HepG2 (cell line): ENCODE measurements at regions not wholly inside any gene's neighbourhood (a gene's known extent, or its start where the extent isn't known, plus 50 kb on each side); places are given as distances from the start of the nearest gene placed in this dataset.

ENCODE experiments used
- REST ChIP-seq, 2 experiments: IDR thresholded peaks; 2 replicates each; pipeline ENCODE4 v1.6.1; 2011 to 2012; ENCODE audit warnings: low read length in 2 of 2, borderline replicate concordance in 1 of 2, low read depth in 1 of 2, mild to moderate bottlenecking in 1 of 2, moderate library complexity in 1 of 2
- SYNCRIP ChIP-seq: fragments of 200-400 bp; formaldehyde crosslinking; IDR thresholded peaks from 2 replicates; pipeline ENCODE4 v1.6.1; 2018; ENCODE audit warnings: mild to moderate bottlenecking, low read depth, low read length; ENCODE audit not compliant: insufficient read depth
- TAF15 ChIP-seq: fragments of 200-400 bp; formaldehyde crosslinking; IDR thresholded peaks from one replicate; pipeline ENCODE4 v1.6.1; 2018; ENCODE audit warnings: mild to moderate bottlenecking, low read depth, low read length; ENCODE audit not compliant: poor library complexity, severe bottlenecking
- YY1 ChIP-seq: IDR thresholded peaks from 2 replicates; pipeline ENCODE4 v1.6.1; 2011; ENCODE audit warnings: low read length, low read depth, moderate library complexity, mild to moderate bottlenecking; ENCODE audit not compliant: insufficient read depth, insufficient replicate concordance
- ZNF292 ChIP-seq: sonication (generic); formaldehyde crosslinking; IDR thresholded peaks from 2 replicates; pipeline ENCODE4 v1.8.1; 2022; ENCODE audit warnings: mild to moderate bottlenecking, low read depth, missing genetic modification reagents, borderline replicate concordance
- ZNF691 ChIP-seq: sonication (generic); formaldehyde crosslinking; IDR thresholded peaks from 2 replicates; pipeline ENCODE4 v1.4.0; 2020; ENCODE audit warnings: missing genetic modification reagents, low read depth, mild to moderate bottlenecking, borderline replicate concordance
- TF ChIP-seq, protein P1 (sequence below): sonication (generic); formaldehyde crosslinking; IDR thresholded peaks from 2 replicates; pipeline ENCODE4 v1.4.0; 2020; ENCODE audit warnings: mild to moderate bottlenecking, missing genetic modification reagents

GRCh38 chr15:70450142-70450443 lies 313.3 kb downstream of the UACA start:
- no peak for TF ChIP-seq ZNF691
- TF ChIP-seq ZNF292 (CRISPR knock-in tag), result no peak
- no peak for TF ChIP-seq YY1
- TF ChIP-seq, protein P1, sequence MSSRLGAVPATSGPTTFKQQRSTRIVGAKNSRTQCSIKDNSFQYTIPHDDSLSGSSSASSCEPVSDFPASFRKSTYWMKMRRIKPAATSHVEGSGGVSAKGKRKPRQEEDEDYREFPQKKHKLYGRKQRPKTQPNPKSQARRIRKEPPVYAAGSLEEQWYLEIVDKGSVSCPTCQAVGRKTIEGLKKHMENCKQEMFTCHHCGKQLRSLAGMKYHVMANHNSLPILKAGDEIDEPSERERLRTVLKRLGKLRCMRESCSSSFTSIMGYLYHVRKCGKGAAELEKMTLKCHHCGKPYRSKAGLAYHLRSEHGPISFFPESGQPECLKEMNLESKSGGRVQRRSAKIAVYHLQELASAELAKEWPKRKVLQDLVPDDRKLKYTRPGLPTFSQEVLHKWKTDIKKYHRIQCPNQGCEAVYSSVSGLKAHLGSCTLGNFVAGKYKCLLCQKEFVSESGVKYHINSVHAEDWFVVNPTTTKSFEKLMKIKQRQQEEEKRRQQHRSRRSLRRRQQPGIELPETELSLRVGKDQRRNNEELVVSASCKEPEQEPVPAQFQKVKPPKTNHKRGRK (CRISPR knock-in tag), result no peak
- TF ChIP-seq TAF15, result no peak
- no peak for TF ChIP-seq SYNCRIP
- TF ChIP-seq REST (IDR thresholded peaks at IDR 0.05; ENCODE audit: borderline replicate concordance in 1 of 2, low read depth in 1 of 2, low read length in 2 of 2), result no peak
